ENCODE measurements at regions not wholly inside any gene's neighbourhood (a gene's known extent, or its start where the extent isn't known, plus 50 kb on each side); places are given as distances from the start of the nearest gene placed in this dataset.
"Not testable (repeated sequence)": the region's sequence is repeated elsewhere in the genome, so short reads cannot be mapped to it uniquely, and the experiment has no call there.

DNA sequence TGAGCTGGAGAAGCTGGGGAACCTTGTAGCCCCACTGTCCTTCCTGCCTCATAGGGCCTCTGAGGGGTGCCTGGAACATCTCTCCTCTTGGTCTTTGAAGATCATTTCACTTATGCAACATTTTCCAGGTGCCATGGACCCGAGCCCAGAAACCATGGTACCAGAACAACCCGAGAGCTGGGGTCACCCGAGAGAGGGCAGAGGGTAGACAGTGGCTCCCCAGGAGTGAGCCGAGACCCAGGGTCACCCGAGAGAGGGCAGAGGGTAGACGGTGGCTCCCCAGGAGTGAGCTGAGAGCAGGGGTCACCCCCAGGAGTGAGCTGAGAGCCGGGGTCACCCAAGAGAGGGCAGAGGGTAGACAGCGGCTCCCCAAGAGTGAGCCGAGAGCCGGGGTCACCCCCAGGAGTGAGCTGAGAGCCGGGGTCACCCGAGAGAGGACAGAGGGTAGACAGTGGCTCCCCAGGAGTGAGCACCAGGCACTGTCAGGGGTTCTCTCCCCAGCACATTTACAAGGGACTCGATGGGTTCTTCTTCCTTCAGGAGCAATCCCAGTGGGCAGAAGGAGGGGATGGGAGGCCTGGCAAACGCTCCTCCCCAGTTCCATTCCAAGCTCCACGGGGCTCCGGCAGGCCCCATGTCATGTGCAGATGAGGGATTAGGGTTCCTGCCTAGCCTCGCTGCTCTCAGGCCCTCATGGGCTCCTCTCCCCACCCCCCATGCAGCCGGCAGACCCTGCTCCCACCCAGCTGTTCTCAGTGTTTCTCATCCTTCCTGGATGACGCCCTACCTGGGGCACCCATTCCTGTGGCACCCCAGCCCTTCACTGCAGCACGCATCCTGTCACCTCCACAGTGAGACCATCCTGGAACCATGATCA lies 163.5 kb downstream of the RTP5 start:
- no peak for DNase-seq

DNA sequence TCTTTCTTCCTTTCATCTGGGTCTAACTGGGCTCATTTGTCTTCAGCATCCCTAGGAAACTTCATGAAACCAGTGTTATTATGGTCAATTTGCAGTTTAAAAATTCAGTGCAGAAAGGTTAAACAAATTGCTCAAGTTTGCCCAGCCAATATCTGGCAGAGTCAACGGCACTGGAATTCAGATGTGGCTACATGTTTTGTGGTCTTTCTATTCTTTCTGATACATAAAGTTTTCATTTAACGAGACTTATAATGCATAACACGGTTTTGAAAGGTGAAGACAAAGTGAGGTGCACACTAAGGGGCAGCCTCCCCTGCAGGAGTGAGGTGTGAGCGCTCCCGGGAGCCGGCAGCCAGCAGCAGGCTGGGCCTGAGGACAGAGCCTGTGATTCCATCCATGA lies 164.6 kb downstream of the RTP5 start:
- DNase-seq, result no peak

DNA sequence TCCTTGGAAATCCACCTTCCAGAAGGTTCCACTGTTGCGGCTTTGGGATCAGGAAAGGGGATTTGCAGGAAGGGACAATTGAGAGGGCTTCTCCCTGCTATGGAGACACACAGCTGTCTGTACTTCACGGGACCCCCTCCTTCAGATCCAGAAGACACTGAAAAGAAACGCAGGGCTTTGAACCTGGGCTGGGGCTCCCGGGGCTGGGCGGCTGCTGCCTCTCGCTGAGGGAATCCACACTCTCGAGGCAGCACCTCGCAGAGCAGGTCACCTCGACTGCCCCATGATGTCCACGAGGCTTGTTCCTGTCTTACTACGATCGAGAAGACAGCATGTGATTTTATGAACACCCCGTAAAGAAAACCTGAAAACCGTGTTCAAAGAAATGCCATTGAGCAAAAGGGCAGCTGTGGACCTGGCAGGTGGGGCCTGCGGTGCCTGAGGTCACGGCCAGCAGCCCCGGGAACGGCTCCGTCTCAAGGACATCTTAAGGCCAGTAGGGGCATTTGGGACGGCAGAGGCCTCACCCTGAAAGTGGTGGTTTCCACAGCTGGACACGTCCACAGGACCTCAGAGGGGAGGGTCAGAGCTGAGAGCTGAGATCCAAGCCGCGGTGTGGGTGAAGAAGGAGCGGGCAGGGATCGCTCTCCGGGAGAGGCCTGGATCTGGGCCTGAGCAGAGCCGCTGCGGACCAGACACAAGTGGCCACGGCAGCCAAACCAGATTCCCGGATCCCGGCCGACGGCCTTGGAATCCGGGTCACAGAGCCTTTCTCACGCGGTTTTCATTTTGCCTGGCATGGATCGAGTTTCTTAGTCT lies 165.7 kb downstream of the RTP5 start:
- DNase-seq, result no peak

DNA sequence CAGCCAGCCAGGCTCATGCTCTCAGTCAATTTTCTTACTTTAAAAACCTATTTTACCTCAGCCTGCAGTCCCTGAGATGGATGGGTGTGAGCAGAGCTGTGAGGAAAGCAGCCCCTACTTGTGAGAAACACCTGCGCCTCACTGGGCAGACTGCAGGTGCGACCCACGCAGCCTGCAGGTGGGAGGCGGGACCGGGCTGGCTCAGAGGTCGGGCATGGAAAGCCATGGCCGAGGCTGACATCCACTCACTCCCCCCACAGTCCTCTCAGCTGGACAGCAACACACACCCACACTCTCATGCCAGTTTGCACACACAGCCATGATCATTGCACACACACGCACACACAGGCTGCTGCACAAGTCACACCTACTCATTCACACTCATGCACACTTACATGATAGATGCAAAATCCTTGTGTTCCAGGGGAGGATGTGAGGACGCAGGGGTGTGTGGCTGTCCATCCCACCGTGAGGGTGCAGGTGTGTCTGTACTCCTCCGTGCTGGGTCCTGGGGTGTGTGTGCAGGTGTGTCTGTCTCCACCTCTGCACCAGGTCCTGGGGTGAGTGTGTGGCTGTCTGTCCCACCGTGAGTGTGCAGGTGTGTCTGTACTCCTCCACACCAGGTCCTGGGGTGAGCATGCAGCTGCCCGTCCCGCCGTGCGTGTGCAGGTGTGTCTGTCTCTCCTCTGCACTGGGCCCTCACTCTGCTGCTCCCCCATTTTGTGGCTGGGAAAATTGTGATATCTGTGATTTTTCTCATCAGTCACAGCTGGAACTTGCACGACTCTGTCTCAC lies 166.5 kb downstream of the RTP5 start:
- no peak for DNase-seq

DNA sequence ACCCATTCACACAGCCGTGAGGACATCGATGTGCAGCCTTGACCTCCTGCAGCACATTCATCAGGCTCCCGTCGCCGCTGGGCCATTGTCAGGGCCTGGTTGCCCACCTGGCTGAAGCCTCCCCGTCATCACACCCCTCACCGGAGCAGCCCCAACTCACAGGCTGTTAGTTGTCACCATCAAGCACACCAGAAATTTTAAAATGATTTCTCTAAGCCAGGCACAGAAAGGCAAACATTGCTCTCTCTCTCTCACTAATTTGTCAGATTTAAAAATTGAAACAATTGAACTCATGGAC lies 167.1 kb downstream of the RTP5 start:
- no peak for DNase-seq

DNA sequence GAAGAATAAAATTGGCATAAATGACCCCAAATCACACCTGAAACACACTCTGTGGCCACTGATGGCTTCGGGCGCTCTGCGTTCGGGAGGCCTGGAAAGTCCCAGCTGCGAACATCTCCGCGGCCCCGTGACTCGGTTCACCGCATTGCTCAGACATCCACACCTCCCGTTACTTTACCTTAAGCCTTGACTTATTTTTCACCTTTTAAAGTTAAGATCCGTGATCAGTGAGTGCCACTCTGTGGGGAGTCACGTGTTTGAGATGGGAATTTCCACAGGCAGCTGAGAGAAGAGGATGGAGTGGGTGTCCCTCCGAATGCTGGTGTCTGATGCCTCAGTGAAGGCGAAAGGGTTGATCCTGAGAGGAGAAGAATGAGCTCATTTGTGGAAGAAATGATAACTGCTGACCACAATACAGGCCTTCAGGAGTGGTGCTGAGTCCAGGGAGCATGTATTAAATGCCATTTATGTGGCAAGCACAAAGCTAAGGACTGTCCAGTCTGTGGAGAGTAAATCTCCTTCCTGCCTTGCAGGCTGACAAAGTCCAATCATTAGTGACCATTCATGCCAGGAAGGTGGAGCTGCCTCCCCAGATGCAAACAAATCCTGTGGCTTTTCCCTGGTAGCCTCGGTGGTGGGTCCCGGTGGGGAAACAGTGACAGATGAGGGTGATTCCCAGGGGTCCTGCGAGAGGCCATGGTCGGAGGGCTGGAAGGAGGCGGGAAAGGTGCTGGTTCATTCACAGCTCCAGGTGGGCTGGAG lies 168.8 kb downstream of the RTP5 start:
- DNase-seq, result no peak

DNA sequence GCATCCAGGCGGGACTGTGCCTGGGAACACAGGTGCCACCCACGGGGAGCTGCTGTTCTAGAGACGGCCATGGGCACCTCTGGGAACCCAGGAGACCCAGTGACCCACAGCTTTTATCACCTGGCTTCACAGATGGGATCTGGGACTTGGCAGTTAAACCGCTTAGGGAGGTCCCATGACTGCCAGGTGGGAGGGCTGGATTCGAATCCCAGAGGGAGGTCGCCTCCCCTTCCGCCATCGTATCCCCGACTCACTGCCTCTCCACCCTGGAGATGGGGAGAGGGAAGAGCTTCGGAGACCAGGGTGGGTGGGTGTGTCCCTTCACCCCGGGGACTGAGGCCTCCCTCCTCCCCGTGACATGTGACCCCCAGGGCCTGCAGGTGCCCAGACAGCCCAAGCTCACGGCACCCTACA lies 169.4 kb downstream of the RTP5 start:
- DNase-seq, result no peak

DNA sequence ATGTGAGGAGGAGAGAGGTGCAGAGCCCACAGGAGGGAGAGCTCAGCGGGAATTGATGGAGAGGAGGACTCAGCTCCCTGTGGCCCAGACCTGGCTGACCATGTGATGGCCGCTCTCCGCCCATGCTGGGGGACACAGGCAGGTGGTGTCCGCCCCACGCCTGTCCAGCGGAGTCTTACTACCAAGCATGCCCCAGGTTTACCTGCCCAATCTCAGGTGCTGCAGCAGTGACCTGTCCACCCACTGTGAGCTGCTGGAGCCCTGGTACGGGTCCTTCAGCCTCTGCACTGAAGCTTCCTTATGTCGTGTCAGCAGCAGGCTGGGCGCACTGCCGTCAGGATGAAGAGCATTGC lies 170.8 kb downstream of the RTP5 start:
- DNase-seq, result no peak

GRCh38 chr2:242040681-242041080 lies 171.2 kb downstream of the RTP5 start:
- no peak for DNase-seq

GRCh38 chr2:242041816-242042215 lies 172.3 kb downstream of the RTP5 start:
- no peak for DNase-seq

GRCh38 chr2:242043538-242044312 lies 174.2 kb downstream of the RTP5 start:
- no peak for DNase-seq

DNA sequence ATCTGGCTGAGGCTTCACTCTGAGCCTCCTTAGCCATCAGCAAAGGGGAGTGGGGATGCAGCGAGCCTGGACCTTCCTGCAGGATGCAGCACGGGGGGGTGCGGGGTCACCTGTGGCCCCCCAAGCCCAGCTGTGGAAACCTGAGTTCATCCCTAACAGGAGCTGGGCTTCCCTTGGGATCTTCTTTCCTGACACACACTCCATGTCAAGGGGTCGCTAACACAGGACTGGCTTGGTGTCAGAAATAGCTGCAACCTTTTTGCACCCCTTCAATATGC lies 174.7 kb downstream of the RTP5 start:
- no peak for DNase-seq

GRCh38 chr2:242045596-242046144 lies 176.1 kb downstream of the RTP5 start:
- DNase-seq, result not testable (repeated sequence)

- no peak for DNase-seq
Measured at GRCh38 chr2:242046206-242046826, 176.8 kb downstream of the RTP5 start.

DNA sequence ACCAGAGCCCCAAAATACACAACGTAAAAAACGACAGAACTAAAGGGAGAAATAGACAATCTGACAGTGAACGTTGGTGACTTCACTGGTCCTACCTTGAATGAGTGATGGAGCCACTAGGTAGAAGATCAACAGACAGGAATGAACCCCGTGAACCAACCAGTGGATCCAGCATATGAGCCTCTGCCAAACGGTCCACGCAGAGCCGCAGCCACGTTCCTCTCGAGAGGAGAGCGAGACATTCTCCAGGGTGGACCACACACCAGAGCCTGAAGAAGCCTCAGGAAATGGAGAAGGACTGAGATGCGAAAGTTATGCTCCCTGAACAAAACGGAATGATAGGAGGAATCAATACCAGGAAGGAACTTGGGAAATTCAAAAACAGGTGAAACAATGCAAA lies 178.4 kb downstream of the RTP5 start:
- DNase-seq, result no peak

DNA sequence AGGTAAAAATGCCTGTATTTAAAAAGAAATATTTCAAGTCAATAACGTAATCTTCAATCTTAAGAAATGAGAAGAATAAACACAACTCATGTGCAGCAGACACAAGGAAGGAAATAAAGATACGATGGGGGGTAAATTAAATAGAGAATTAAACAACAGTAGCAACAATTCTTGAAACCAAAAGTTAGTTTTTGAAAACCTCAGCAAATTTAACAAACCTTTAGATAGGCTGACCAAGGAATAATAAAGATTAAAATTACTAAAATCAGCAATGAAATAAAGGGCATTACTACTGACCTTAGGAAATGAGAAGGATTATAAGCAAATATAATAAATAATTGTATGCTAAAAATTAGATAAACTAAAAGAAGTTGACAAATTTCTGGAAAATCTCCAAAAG lies 178.9 kb downstream of the RTP5 start:
- DNase-seq, result no peak

DNA sequence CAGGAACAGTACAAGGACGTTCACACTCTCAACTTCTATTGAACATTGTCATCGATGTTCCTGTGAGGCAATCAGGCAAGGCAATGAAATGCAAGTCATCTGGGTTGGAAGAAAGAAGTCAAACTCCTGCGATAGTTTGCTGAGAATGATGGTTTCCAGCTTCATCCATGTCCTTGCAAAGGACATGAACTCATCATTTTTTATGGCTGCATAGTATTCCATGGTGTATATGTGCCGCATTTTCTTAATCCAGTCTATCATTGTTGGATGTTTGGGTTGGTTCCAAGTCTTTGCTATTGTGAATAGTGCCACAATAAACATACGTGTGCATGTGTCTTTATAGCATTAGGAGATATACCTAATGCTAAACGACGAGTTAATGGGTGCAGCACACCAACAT lies 180.0 kb downstream of the RTP5 start:
- DNase-seq, result not testable (repeated sequence)

- no peak for DNase-seq
Measured at GRCh38 chr2:242051463-242051862, 181.9 kb downstream of the RTP5 start.

DNA sequence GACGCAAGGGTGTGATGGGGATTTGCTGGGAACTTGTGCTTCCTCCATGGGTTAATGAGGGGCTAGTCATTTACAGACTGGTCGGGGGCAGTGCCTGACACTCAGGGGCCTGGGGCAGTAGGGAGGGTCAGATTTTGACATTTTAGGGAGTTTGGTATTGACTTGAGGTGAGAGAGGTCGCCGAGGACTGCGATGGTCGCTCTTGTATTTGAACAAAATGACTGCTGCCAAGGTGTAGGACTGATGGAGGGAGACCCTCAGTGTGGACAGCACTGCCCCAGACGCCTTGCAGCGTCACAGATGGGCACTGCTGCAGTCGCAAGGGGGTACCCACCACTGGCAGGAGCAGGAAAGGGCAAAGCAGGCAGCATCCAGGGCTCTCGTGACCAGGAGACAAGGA lies 182.9 kb downstream of the RTP5 start:
- DNase-seq, result no peak

- no peak for DNase-seq
Measured at GRCh38 chr2:242053921-242054320, 184.4 kb downstream of the RTP5 start.

- DNase-seq, result no peak
Measured at GRCh38 chr2:242054406-242054805, 184.9 kb downstream of the RTP5 start.

Measured in activated gamma-delta T cell treated with Interleukin-2 at 50 U/mL for 16 hours (primary cell).